Limb (tissue), 2 donors: ENCODE measurements at regions not wholly inside any gene's neighbourhood (a gene's known extent, or its start where the extent isn't known, plus 50 kb on each side); places are given as distances from the start of the nearest gene placed in this dataset.

Experiments
- DNase-seq, 2 donors: peaks; one replicate each; pipeline ENCODE4 v3.0.0-alpha.2; 2016; ENCODE audit errors: extremely low spot score in 2 of 2

DNA sequence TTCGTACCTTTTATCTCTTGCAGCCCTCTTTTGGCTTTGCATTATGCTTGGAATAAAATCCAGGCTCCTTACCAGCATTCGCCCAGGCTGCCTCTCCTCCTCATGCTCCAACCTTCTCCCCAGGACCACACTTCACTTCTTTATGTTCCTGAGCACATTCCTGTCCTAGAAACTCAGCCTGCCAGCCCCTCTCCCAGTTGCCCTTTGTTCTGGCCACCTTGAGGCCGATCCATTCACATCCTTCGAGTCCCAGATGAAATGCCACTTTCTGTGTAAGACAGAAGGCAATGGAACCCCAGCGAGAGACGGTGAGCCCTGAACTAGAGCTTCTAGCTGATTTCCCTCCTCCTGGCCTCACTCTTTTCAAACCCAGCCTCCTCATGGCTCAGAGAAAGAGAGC is 73.0 kb upstream of the NTM start:
- no peak for DNase-seq

DNA sequence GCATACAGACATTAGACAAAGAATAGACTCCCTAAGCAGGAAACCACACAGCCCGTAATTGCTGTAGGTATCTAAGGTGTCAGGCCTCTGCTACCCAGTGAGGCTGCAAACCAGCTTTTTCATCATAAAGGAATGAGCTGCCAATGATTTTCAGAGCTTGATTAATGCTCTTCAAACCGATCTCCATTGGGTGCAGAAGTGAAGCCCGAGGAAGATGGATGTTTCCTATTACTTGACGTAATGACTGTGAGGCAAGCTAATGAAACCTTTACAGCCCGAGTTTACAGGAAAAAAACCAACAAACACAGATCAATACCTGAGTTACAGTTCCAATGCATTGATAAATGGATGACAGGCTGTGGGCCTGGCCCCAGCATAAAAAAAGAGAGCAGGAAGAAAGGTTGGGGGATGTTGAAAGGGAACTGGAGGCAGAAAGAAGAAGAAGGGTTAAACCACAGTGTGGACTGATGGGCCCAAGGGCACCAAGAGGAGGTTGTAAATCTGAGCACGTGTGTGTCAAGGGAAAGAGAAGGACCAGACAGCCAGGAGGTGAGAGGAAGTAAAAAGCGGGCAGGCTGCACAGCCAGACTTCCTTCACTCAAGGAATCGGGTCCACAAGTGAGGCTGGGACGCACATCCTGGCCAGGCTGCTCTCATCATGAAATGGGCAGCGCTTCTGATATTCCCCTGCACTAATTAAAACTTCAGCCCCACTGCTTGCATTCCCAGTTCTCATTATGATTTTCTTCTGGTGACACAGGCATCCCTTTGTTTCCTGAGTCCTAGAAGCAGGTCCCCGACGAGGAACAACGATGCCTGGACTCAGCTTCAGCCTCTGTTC is 70.6 kb upstream of the NTM start:
- no peak for DNase-seq

DNA sequence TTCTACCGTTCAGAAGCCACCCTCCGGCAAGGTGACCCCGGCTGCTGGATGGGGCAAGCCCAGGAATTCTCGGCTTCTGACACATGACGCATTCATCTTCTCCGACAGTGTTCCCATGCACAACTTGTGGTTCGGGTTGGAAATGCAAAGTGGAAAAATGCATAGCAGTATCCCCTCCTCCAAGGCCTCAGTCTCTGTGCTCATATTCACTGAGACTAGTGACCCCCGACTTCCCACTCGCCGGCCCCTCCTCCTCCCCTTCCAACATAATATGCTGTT is 70.0 kb upstream of the NTM start:
- DNase-seq: no peak

DNA sequence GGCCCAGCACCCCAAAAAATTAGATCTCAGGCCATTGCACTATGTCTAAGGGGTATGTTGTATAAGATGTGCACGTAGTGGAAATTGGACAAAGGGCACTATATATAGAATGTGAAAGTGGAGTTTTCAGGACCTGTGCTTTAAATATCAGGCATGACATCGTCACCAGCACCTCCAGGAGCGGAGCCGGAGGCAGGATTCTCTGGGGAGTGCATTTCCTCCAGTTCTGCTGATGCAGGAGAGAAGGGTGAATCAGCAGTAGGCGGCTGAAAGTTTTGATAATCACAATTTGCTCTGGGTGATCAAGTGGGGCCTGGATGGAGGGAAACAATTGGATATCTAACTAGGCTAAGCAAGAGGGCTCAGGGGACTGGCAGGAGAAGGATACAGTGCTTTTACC is 69.1 kb upstream of the NTM start:
- DNase-seq: no peak

DNA sequence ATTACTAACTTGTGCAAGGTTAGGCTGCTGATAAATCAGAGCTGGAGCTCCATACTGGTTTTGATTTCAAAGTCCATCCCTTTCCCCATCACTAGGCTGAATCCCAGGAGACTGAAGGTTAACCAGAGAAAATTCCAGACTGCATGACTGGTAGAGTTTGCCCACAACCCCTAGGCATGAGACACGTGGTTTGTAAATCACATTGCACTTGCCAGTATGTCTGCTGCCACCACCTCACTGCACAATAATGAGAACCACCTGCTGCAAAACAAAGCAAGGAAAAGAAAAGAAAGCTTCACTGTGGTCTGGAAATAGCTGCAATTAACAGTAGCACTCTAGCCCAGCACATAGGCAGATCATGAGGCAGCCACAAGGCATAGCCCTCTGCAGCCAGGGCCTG is 67.6 kb upstream of the NTM start:
- no peak for DNase-seq

DNA sequence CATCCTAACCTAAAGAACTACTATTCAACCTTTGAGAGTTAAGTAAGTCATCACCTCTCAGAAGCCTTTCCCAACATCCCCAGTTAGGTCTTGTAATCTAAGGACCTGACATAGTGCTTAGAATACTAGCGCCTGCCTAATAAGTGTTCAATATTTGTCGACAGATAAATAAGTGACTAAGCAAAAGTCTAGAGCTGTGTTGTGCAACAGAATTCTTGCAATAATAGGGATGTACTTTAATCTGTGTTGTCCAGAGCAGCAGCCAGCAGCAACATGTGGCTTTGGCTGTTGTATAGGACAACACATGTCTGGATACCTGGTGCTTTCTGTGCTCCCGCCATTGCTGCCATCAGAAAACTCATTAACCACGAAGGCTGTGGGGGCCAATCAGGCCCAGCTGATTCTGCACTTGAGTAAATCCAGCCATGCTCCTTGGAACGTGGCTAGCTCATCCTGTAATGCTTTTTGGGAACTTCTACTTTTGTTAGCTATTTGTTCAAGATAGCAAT is 66.8 kb upstream of the NTM start:
- no peak for DNase-seq

DNA sequence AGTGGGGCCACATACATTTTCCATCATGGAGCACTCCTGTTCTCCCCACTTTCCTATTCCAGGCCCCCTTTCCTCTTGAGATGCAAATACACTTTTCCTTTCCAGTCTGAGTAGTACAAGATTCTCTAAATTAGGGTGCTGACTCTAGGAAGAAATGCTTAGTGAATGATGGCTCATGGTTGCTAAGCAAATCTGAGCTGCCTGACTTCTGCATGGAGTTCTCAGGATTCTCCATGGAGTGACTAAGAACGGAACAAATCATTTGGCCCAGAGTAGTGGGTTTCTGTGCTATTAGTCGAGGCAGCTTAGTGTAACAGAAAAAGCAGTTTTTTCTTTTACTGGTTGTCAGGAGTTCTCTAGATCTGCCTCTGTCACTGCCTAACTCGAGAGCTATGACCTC is 65.4 kb upstream of the NTM start:
- DNase-seq: no peak

DNA sequence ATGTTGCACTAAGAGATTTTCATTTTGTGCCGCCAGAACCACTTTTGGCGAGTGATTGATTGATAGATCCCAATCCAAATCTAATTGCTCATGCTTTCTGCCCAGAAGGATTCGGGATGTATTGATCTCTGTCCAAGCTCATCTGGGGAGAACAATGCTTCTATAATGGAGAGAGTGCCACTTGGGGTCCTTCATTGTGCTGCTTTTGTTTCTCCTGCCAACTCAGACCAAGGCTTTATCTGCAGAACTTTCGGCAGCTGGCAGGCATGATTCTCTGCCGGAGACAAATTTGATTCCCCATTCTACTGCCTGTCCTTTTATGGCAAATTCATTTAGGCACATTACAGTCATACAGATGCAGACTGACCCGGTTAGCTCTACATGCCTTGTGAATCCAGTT is 62.9 kb upstream of the NTM start:
- no peak for DNase-seq

DNA sequence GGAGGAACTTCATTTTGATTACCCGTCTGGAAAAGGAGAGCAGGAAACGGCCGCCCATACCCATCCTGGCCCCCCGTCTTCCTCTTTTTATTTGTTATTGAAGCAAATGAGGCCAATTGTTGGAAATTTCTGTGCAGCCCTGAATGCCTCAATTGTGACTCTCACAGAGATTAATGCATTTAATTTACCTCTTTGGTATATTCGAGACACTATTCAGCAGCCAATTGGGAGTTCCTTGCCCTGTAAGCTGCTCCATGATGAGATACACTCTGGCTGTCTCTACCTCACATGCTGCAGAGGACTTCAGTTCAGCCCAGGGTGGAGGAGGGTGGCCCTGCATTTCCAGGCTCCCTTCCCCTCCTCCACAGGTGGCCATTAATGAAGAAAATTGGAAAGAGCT is 60.6 kb upstream of the NTM start:
- no peak for DNase-seq

DNA sequence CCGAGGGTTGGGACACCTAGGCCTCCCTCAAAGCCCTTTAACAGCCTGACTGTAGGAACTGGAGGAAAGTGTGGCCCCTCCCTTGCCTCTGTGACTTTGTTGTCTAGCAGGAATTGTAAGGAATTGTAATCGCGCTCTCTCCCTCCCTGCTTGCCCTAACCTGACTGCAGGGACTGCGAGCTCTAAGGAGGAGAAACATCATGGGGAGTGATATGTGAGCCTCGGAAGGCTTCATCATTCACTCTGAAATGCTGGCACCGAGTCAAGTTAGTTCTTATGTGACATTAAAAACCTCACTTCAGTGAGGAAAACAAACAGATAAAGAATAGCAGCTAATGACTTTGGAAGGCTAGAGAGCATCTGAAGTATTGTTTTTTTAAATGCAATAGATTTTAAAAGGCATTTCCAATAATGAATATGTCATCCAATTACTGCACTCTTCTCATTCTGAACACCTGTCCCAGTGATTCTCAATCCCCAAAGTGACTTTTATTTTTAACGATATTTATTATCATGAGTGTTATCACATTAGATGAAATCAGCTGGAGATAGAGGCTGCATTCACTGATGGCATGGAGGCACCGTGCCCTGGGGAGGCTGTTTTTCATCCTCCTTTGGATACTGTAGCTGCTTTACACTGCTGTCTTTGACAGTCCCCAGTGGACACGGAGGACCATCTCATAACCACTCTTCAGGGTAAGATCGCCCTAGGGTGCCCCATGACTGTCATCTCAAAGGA is 58.5 kb upstream of the NTM start:
- no peak for DNase-seq
